Left cardiac atrium (tissue), 4 donors: ENCODE measurements at regions not wholly inside any gene's neighbourhood (a gene's known extent, or its start where the extent isn't known, plus 50 kb on each side); places are given as distances from the start of the nearest gene placed in this dataset.
A peak's percentile ranks its signal among the peaks of the same experiment; 100 is the strongest.

Experiments
- ATAC-seq, 2 donors: fragments of 200-7000 bp; cut with Tn5 transposase; one replicate each; pipeline ENCODE4 v1.9.1; 2020; ENCODE audit warnings: mild to moderate bottlenecking in 2 of 2, moderate library complexity in 2 of 2
- DNase-seq: peaks from one replicate; pipeline ENCODE4 v3.0.0-alpha.2; 2020
- intact Hi-C, 2 donors: fragments of 100-400 bp; cut with DNase I; formaldehyde crosslinking; loops; one replicate each; pipeline versions ENCODE4 v1.14.1 to v1.15.1; 2022 to 2023
- donor health status: DM: no; HTN: yes; CAD: no.
- donor health status: DM: no; HTN: yes; CAD: no; lungs with severe emphysema.
- donor health status: DM: yes; HTN: yes; CAD: no.
- donor health status: Dilated cardiomyopathy.

- ATAC-seq, result no peak
- DNase-seq, result no peak
- intact Hi-C loops, result no loop called here
Observed at GRCh38 chr5:62684310-62684709, 105.7 kb downstream of the LRRC70 start.

GRCh38 chr5:62682059-62682458, 103.4 kb downstream of the LRRC70 start:
- DNase-seq, result no peak
- intact Hi-C loops, result no loop called here
- ATAC-seq, result peak; percentile 72 to 82

GRCh38 chr5:62681117-62681850, 102.7 kb downstream of the LRRC70 start:
- no peak for DNase-seq
- intact Hi-C loops, result no loop called here
- no peak for ATAC-seq

GRCh38 chr5:62680121-62680520, 101.5 kb downstream of the LRRC70 start:
- intact Hi-C loops, result no loop called here
- DNase-seq (no peak), ATAC-seq (no peak)
